ENCODE measurements at regions not wholly inside any gene's neighbourhood (a gene's known extent, or its start where the extent isn't known, plus 50 kb on each side); places are given as distances from the start of the nearest gene placed in this dataset.

GRCh38 chr3:106688464-106688863 is 688.8 kb upstream of the CCDC54 start:
- Histone ChIP-seq H3K4me3 (ENCODE audit: low read depth in 2 of 2, low read length in 1 of 2) (no peak overlapping the region), H3F3A (replicated peaks; ENCODE audit: insufficient read depth) (no peaks in the 10 kb centered on the region), H3K9me2 (no peaks in the 10 kb centered on the region), H3K36me3 (replicated peaks in 1 of 2; ENCODE audit: control insufficient read depth in 1 of 2, insufficient read depth in 2 of 2, low read length in 1 of 2) (no peaks in the 10 kb centered on the region), H3K9ac (no peak overlapping the region), H3K4me2 (no peak overlapping the region), H4K20me1 (ENCODE audit: insufficient read depth) (no peaks in the 10 kb centered on the region), H3K9me3 (no peaks in the 10 kb centered on the region), H3K4me1 (ENCODE audit: control insufficient read depth in 1 of 2, insufficient read depth in 2 of 2, low read depth in 1 of 2, low read length in 1 of 2) (peaks cover 0 to 10% of the 10 kb centered on the region in 2 experiments; a peak in 1 of 4 replicates), H2AFZ (ENCODE audit: low read depth) (no peak overlapping the region), H3K27ac (ENCODE audit: low read depth in 2 of 2, low read length in 1 of 2) (no peak overlapping the region), H3K79me2 (ENCODE audit: insufficient read depth) (no peaks in the 10 kb centered on the region), H3K27me3 (ENCODE audit: insufficient read depth) (no peaks in the 10 kb centered on the region)
- CTCF ChIA-PET: no interaction called here
- DNase-seq: no peak
- 42% methylated on average over 2 of the region's 2 CpGs for WGBS (ENCODE audit: low lambda C conversion rate)
- POLR2A ChIA-PET: no interaction called here
- TF ChIP-seq FOSL2 (IDR thresholded peaks at IDR 0.05; ENCODE audit: borderline replicate concordance, low read depth) (peak; percentile 56; the same call in 1 of the 2 replicates), TEAD4 (IDR thresholded peaks at IDR 0.05; ENCODE audit: borderline replicate concordance, insufficient read depth) (no peak), EZH2phosphoT487 (IDR thresholded peaks at IDR 0.05; ENCODE audit: borderline replicate concordance, low read depth) (no peak), NFIC (IDR thresholded peaks at IDR 0.05; ENCODE audit: borderline replicate concordance) (no peak), MAX (IDR thresholded peaks at IDR 0.05; ENCODE audit: low read depth) (no peak), RCOR1 (IDR thresholded peaks at IDR 0.05; ENCODE audit: low read length) (no peak), USF1 (IDR thresholded peaks at IDR 0.05; ENCODE audit: borderline replicate concordance, low read depth) (no peak), CHD2 (IDR thresholded peaks at IDR 0.05; ENCODE audit: low read length, partially characterized antibody) (no peak), GATA2 (CRISPR knock-in tag; IDR thresholded peaks at IDR 0.05) (no peak), YY1 (IDR thresholded peaks at IDR 0.05; ENCODE audit: low read depth) (no peak), EP300 (IDR thresholded peaks at IDR 0.05; ENCODE audit: borderline replicate concordance in 1 of 2, low read depth in 1 of 2, low read length in 1 of 2) (peak in 1 of 2 experiments; percentile 23; a peak in 2 of 4 replicates), MXI1 (IDR thresholded peaks at IDR 0.05; ENCODE audit: low read depth, low read length) (no peak), JUND (IDR thresholded peaks at IDR 0.05) (peak; percentile 24; the same call in 1 of the 2 replicates), SIN3A (IDR thresholded peaks at IDR 0.05; ENCODE audit: borderline replicate concordance, low read depth, low read length) (no peak), FOXM1 (IDR thresholded peaks at IDR 0.05; ENCODE audit: low read depth) (no peak)
- TF ChIP-seq, protein P1, sequence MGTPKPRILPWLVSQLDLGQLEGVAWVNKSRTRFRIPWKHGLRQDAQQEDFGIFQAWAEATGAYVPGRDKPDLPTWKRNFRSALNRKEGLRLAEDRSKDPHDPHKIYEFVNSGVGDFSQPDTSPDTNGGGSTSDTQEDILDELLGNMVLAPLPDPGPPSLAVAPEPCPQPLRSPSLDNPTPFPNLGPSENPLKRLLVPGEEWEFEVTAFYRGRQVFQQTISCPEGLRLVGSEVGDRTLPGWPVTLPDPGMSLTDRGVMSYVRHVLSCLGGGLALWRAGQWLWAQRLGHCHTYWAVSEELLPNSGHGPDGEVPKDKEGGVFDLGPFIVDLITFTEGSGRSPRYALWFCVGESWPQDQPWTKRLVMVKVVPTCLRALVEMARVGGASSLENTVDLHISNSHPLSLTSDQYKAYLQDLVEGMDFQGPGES (IDR thresholded peaks at IDR 0.05; ENCODE audit: low read depth, low read length): no peak

- Histone ChIP-seq H3K27ac (ENCODE audit: low read depth in 2 of 2, low read length in 1 of 2) (no peak overlapping the region), H3K4me2 (no peak overlapping the region), H3K9me2 (no peaks in the 10 kb centered on the region), H2AFZ (ENCODE audit: low read depth) (no peak overlapping the region), H3K79me2 (ENCODE audit: insufficient read depth) (no peaks in the 10 kb centered on the region), H3K9me3 (no peaks in the 10 kb centered on the region), H3K9ac (no peak overlapping the region), H3F3A (replicated peaks; ENCODE audit: insufficient read depth) (no peaks in the 10 kb centered on the region), H3K4me1 (ENCODE audit: control insufficient read depth in 1 of 2, insufficient read depth in 2 of 2, low read depth in 1 of 2, low read length in 1 of 2) (peaks cover 0 to 10% of the 10 kb centered on the region in 2 experiments; a peak in 1 of 4 replicates), H3K27me3 (ENCODE audit: insufficient read depth) (no peaks in the 10 kb centered on the region), H4K20me1 (ENCODE audit: insufficient read depth) (no peaks in the 10 kb centered on the region), H3K36me3 (replicated peaks in 1 of 2; ENCODE audit: control insufficient read depth in 1 of 2, insufficient read depth in 2 of 2, low read length in 1 of 2) (no peaks in the 10 kb centered on the region), H3K4me3 (ENCODE audit: low read depth in 2 of 2, low read length in 1 of 2) (no peak overlapping the region)
- no peak for DNase-seq
- WGBS (ENCODE audit: low lambda C conversion rate): 79% methylated on average over 4 of the region's 4 CpGs
- POLR2A ChIA-PET: no interaction called here
- CTCF ChIA-PET: no interaction called here
- TF ChIP-seq FOXJ3 (CRISPR knock-in tag; IDR thresholded peaks at IDR 0.05): no peak
- no peak for TF ChIP-seq FOXM1 (IDR thresholded peaks at IDR 0.05; ENCODE audit: low read depth)
- TF ChIP-seq CTCF (IDR thresholded peaks at IDR 0.05): no peak
- no peak for TF ChIP-seq NFIC (IDR thresholded peaks at IDR 0.05; ENCODE audit: borderline replicate concordance)
- TF ChIP-seq REST (IDR thresholded peaks at IDR 0.05; ENCODE audit: low read depth, low read length): no peak
Measured at GRCh38 chr3:106691476-106691875, 685.8 kb upstream of the CCDC54 start.

All from SK-N-SH (cell line).